ENCODE measurements at regions not wholly inside any gene's neighbourhood (a gene's known extent, or its start where the extent isn't known, plus 50 kb on each side); places are given as distances from the start of the nearest gene placed in this dataset.
A peak's percentile ranks its signal among the peaks of the same experiment; 100 is the strongest.

DNA sequence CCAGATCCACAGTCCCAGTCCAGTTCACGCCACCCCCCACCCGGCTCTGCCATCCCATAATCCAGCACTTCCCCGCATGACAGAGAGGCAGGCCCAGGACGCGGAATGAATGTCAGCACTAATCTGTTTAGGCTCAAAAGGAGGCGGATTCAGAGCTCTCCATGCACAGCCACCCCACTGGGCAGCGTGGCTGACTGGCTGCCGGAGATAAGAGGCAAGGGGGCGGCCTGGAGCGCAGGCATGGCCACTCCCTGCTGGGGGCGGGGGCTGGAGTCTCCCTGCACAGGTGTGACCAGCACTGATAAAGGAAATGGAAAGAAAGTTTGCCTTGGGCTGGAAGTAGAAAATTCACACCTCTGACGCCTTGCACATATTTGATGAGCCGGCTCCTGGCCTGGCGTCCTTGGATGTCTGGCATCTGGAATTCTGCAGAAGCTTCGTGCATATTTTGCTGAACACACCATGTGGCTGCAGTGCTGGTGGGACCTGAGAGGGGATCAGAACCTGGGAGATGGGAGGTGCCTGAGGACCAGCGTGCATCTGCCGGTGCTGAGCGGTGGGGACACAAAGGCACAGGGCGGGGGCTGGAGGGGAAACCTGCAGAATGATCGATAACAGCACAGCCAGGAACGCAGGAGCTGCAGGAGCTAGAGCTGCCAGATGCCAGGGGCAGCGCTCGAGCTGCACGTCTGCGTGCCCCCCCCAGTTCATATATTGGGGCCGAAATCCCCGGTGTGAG is 344.4 kb downstream of the CTTN start (continued):
- TF ChIP-seq, protein P1, sequence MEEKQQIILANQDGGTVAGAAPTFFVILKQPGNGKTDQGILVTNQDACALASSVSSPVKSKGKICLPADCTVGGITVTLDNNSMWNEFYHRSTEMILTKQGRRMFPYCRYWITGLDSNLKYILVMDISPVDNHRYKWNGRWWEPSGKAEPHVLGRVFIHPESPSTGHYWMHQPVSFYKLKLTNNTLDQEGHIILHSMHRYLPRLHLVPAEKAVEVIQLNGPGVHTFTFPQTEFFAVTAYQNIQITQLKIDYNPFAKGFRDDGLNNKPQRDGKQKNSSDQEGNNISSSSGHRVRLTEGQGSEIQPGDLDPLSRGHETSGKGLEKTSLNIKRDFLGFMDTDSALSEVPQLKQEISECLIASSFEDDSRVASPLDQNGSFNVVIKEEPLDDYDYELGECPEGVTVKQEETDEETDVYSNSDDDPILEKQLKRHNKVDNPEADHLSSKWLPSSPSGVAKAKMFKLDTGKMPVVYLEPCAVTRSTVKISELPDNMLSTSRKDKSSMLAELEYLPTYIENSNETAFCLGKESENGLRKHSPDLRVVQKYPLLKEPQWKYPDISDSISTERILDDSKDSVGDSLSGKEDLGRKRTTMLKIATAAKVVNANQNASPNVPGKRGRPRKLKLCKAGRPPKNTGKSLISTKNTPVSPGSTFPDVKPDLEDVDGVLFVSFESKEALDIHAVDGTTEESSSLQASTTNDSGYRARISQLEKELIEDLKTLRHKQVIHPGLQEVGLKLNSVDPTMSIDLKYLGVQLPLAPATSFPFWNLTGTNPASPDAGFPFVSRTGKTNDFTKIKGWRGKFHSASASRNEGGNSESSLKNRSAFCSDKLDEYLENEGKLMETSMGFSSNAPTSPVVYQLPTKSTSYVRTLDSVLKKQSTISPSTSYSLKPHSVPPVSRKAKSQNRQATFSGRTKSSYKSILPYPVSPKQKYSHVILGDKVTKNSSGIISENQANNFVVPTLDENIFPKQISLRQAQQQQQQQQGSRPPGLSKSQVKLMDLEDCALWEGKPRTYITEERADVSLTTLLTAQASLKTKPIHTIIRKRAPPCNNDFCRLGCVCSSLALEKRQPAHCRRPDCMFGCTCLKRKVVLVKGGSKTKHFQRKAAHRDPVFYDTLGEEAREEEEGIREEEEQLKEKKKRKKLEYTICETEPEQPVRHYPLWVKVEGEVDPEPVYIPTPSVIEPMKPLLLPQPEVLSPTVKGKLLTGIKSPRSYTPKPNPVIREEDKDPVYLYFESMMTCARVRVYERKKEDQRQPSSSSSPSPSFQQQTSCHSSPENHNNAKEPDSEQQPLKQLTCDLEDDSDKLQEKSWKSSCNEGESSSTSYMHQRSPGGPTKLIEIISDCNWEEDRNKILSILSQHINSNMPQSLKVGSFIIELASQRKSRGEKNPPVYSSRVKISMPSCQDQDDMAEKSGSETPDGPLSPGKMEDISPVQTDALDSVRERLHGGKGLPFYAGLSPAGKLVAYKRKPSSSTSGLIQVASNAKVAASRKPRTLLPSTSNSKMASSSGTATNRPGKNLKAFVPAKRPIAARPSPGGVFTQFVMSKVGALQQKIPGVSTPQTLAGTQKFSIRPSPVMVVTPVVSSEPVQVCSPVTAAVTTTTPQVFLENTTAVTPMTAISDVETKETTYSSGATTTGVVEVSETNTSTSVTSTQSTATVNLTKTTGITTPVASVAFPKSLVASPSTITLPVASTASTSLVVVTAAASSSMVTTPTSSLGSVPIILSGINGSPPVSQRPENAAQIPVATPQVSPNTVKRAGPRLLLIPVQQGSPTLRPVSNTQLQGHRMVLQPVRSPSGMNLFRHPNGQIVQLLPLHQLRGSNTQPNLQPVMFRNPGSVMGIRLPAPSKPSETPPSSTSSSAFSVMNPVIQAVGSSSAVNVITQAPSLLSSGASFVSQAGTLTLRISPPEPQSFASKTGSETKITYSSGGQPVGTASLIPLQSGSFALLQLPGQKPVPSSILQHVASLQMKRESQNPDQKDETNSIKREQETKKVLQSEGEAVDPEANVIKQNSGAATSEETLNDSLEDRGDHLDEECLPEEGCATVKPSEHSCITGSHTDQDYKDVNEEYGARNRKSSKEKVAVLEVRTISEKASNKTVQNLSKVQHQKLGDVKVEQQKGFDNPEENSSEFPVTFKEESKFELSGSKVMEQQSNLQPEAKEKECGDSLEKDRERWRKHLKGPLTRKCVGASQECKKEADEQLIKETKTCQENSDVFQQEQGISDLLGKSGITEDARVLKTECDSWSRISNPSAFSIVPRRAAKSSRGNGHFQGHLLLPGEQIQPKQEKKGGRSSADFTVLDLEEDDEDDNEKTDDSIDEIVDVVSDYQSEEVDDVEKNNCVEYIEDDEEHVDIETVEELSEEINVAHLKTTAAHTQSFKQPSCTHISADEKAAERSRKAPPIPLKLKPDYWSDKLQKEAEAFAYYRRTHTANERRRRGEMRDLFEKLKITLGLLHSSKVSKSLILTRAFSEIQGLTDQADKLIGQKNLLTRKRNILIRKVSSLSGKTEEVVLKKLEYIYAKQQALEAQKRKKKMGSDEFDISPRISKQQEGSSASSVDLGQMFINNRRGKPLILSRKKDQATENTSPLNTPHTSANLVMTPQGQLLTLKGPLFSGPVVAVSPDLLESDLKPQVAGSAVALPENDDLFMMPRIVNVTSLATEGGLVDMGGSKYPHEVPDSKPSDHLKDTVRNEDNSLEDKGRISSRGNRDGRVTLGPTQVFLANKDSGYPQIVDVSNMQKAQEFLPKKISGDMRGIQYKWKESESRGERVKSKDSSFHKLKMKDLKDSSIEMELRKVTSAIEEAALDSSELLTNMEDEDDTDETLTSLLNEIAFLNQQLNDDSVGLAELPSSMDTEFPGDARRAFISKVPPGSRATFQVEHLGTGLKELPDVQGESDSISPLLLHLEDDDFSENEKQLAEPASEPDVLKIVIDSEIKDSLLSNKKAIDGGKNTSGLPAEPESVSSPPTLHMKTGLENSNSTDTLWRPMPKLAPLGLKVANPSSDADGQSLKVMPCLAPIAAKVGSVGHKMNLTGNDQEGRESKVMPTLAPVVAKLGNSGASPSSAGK (IDR thresholded peaks at IDR 0.05), result peak; percentile 72
- peak; percentile 74; the same call in 1 of the 2 replicates for TF ChIP-seq KLF16 (IDR thresholded peaks at IDR 0.05)
- TF ChIP-seq MEIS2 (IDR thresholded peaks at IDR 0.05; ENCODE audit: partially characterized antibody), result peak; percentile 70
- no peak for TF ChIP-seq MTA3 (IDR thresholded peaks at IDR 0.05; ENCODE audit: borderline replicate concordance)
- peak; percentile 26; the same call in 1 of the 2 replicates for TF ChIP-seq ZNF316 (IDR thresholded peaks at IDR 0.05)
- no peak for TF ChIP-seq ZNF124 (CRISPR knock-in tag; IDR thresholded peaks at IDR 0.05)
- no peak for TF ChIP-seq ETV5 (CRISPR knock-in tag; IDR thresholded peaks at IDR 0.05; ENCODE audit: low read depth)
- TF ChIP-seq NCOR1 (IDR thresholded peaks at IDR 0.05), result peak; percentile 86
- TF ChIP-seq SMAD4 (CRISPR knock-in tag; conservative IDR thresholded peaks at IDR 0.05), result peak; percentile 70
- TF ChIP-seq, protein P2, sequence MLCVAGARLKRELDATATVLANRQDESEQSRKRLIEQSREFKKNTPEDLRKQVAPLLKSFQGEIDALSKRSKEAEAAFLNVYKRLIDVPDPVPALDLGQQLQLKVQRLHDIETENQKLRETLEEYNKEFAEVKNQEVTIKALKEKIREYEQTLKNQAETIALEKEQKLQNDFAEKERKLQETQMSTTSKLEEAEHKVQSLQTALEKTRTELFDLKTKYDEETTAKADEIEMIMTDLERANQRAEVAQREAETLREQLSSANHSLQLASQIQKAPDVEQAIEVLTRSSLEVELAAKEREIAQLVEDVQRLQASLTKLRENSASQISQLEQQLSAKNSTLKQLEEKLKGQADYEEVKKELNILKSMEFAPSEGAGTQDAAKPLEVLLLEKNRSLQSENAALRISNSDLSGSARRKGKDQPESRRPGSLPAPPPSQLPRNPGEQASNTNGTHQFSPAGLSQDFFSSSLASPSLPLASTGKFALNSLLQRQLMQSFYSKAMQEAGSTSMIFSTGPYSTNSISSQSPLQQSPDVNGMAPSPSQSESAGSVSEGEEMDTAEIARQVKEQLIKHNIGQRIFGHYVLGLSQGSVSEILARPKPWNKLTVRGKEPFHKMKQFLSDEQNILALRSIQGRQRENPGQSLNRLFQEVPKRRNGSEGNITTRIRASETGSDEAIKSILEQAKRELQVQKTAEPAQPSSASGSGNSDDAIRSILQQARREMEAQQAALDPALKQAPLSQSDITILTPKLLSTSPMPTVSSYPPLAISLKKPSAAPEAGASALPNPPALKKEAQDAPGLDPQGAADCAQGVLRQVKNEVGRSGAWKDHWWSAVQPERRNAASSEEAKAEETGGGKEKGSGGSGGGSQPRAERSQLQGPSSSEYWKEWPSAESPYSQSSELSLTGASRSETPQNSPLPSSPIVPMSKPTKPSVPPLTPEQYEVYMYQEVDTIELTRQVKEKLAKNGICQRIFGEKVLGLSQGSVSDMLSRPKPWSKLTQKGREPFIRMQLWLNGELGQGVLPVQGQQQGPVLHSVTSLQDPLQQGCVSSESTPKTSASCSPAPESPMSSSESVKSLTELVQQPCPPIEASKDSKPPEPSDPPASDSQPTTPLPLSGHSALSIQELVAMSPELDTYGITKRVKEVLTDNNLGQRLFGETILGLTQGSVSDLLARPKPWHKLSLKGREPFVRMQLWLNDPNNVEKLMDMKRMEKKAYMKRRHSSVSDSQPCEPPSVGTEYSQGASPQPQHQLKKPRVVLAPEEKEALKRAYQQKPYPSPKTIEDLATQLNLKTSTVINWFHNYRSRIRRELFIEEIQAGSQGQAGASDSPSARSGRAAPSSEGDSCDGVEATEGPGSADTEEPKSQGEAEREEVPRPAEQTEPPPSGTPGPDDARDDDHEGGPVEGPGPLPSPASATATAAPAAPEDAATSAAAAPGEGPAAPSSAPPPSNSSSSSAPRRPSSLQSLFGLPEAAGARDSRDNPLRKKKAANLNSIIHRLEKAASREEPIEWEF (CRISPR knock-in tag; IDR thresholded peaks at IDR 0.05), result no peak
- no peak for TF ChIP-seq TSC22D4 (tag; IDR thresholded peaks at IDR 0.05)

Data from K562 (cell line).